Heart left ventricle (tissue), 16 donors: ENCODE measurements at regions not wholly inside any gene's neighbourhood (a gene's known extent, or its start where the extent isn't known, plus 50 kb on each side); places are given as distances from the start of the nearest gene placed in this dataset.
A peak's percentile ranks its signal among the peaks of the same experiment; 100 is the strongest.

Experiments
- ATAC-seq, 4 donors: fragments of 200-7000 bp; cut with Tn5 transposase; one replicate each; pipeline ENCODE4 v1.9.1; 2020 to 2022; ENCODE audit warnings: moderate library complexity in 4 of 4, mild to moderate bottlenecking in 3 of 4, moderate number of reproducible peaks in 1 of 4
- DNase-seq, 5 donors: peaks; one replicate each; pipeline ENCODE4 v3.0.0-alpha.2; 2020
- H3K27ac ChIP-seq, 12 donors: fragments of 200-600 bp; sonication (generic) in 4 of 12; one replicate each; pipeline versions ENCODE4 v1.5.0 to v1.8.0; 2016 to 2022; ENCODE audit warnings: mild to moderate bottlenecking in 2 of 12
- H3K27me3 ChIP-seq, 9 donors: fragments of 200-600 bp; sonication (generic) in 2 of 9; one replicate each; pipeline versions ENCODE4 v1.5.1 to v1.8.0; 2016 to 2022; ENCODE audit warnings: mild to moderate bottlenecking in 3 of 9
- H3K36me3 ChIP-seq, 9 donors: fragments of 200-600 bp; sonication (generic) in 2 of 9; one replicate each; pipeline versions ENCODE4 v1.5.0 to v1.8.0; 2018 to 2022; ENCODE audit warnings: mild to moderate bottlenecking in 2 of 9
- H3K4me1 ChIP-seq, 12 donors: fragments of 200-600 bp; sonication (generic) in 4 of 12; one replicate each; pipeline versions ENCODE4 v1.5.0 to v1.8.0; 2016 to 2022; ENCODE audit warnings: mild to moderate bottlenecking in 3 of 12
- H3K4me3 ChIP-seq, 12 donors: fragments of 200-600 bp; sonication (generic) in 4 of 12; one replicate each; pipeline versions ENCODE4 v1.5.0 to v1.8.0; 2017 to 2022; ENCODE audit warnings: mild to moderate bottlenecking in 9 of 12, moderate library complexity in 4 of 12
- H3K9me3 ChIP-seq, 12 donors: fragments of 200-600 bp; sonication (generic) in 4 of 12; one replicate each; pipeline versions ENCODE4 v1.5.0 to v1.8.0; 2016 to 2022; ENCODE audit warnings: mild to moderate bottlenecking in 1 of 12
- CTCF ChIP-seq, 12 donors: fragments of 200-600 bp; sonication (generic) in 4 of 12; IDR thresholded peaks; one replicate each; pipeline versions ENCODE4 v1.5.0 to v1.8.0; 2018 to 2022; ENCODE audit warnings: antibody characterized with exemption in 12 of 12, mild to moderate bottlenecking in 5 of 12
- POLR2A ChIP-seq, 2 donors: fragments of 450-650 bp; IDR thresholded peaks; one replicate each; pipeline ENCODE4 v1.6.1; 2017; ENCODE audit warnings: antibody characterized with exemption in 2 of 2, mild to moderate bottlenecking in 2 of 2, moderate library complexity in 2 of 2
- WGBS, 4 donors: extraction: QIAGEN DNeasy Blood & Tissue Kit in 2 of 4; methylation state at CpG; one replicate each; pipeline versions ENCODE4 v1.1.5 to v1.1.7; 2013 to 2018; 5-methylcytosine and 5-hydroxymethylcytosine counted together
- intact Hi-C, 10 donors: fragments of 100-400 bp; cut with DNase I; formaldehyde crosslinking; loops; one replicate each; pipeline versions ENCODE4 v1.11.1 to v1.14.2; 2022
- donor health status: ischemic (EF 13 %, LVEDD 7.1; RV severe dilation, severe dysfunction).
- donor health status: healthy with polysubstance abuse.
- donor health status: DM: no; HTN: yes; CAD: no.
- donor health status: DM: no; HTN: no; CAD: no.
- donor health status: ischemic (EF 25% LVEDD 6.9; RV normal size, moderate dysfunction).
- donor health status: ischemic (EF 25% LVEDD 5.7; RV mildly dilated, moderate dysfunction).
- donor health status: healthy.
- donor health status: DM: yes; HTN: yes; CAD: no.
- donor health status: ischemic (EF 35%, LVEDD 5.7; RV mildly dilated, moderate dysfunction).
- donor health status: nonischemic (EF 11% LVEDD 7.7; RV severe dilation, severe dysfunction).
- donor health status: DM: yes; HTN: yes; CAD: no.
- donor health status: PGD.
- donor health status: ischemic (EF 29% LVEDD 5.4; RV normal size, mild dysfunction).
- donor health status: nonischemic (EF 23%, LVEDD 6.1; RV moderate dilation, normal function).

GRCh38 chr18:45285251-45285650 lies 330.0 kb upstream of the SLC14A2 start:
- WGBS, 4 donors: 80 to 93% (median 85%) methylated on average over 10 of the region's 10 CpGs
- DNase-seq: no peak
- intact Hi-C loops: no loop called here
- Histone ChIP-seq H3K4me3 (no peak overlapping the region), H3K9me3 (no peaks in the 10 kb centered on the region), H3K4me1 (no peaks in the 10 kb centered on the region), H3K27me3 (peaks cover 0 to 4% (median 0%) of the 10 kb centered on the region in 9 donors), H3K36me3 (no peaks in the 10 kb centered on the region), H3K27ac (no peak overlapping the region)
- no peak for TF ChIP-seq POLR2A (IDR thresholded peaks at IDR 0.05)
- no peak for TF ChIP-seq CTCF (IDR thresholded peaks at IDR 0.05)
- no peak for ATAC-seq

- DNase-seq: no peak
- Histone ChIP-seq H3K27ac (no peak overlapping the region), H3K27me3 (peaks cover 0 to 6% (median 0%) of the 10 kb centered on the region in 9 donors), H3K36me3 (no peaks in the 10 kb centered on the region), H3K4me1 (no peaks in the 10 kb centered on the region), H3K9me3 (no peaks in the 10 kb centered on the region), H3K4me3 (no peak overlapping the region)
- intact Hi-C loops: no loop called here
- ATAC-seq: no peak
- whole genome bisulfite sequencing, 4 donors: 78 to 85% (median 81%) methylated on average over 3 of the region's 3 CpGs
- TF ChIP-seq CTCF (IDR thresholded peaks at IDR 0.05): no peak
These were observed 328.8 kb upstream of the SLC14A2 start for GRCh38 chr18:45286431-45286830.

GRCh38 chr18:45287531-45287930 lies 327.7 kb upstream of the SLC14A2 start:
- TF ChIP-seq POLR2A (IDR thresholded peaks at IDR 0.05) (no peak), CTCF (IDR thresholded peaks at IDR 0.05) (no peak)
- peaks cover 0 to 5% (median 0%) of the 10 kb centered on the region in 12 donors for H3K4me1 ChIP-seq
- ATAC-seq (no peak), DNase-seq (peak in 1 of 5 donors; percentile 39)
- no peak overlapping the region for H3K27ac ChIP-seq
- no peaks in the 10 kb centered on the region for H3K9me3 ChIP-seq
- no peaks in the 10 kb centered on the region for H3K36me3 ChIP-seq
- no peak overlapping the region for H3K4me3 ChIP-seq
- 42 to 58% (median 48%) methylated on average over 9 of the region's 9 CpGs for WGBS, 4 donors
- H3K27me3 ChIP-seq: peaks cover 0 to 6% (median 0%) of the 10 kb centered on the region in 9 donors
- intact Hi-C loops: no loop called here

GRCh38 chr18:45290364-45290763 lies 324.9 kb upstream of the SLC14A2 start:
- DNase-seq (no peak), ATAC-seq (no peak)
- no peak for TF ChIP-seq POLR2A (IDR thresholded peaks at IDR 0.05)
- Histone ChIP-seq H3K27me3 (peaks cover 0 to 6% (median 0%) of the 10 kb centered on the region in 9 donors), H3K4me3 (no peak overlapping the region), H3K36me3 (no peaks in the 10 kb centered on the region), H3K9me3 (no peaks in the 10 kb centered on the region), H3K4me1 (peaks cover 0 to 5% (median 0%) of the 10 kb centered on the region in 12 donors), H3K27ac (no peak overlapping the region)
- intact Hi-C loops: no loop called here
- whole genome bisulfite sequencing, 4 donors: 92 to 95% (median 94%) methylated on average over 4 of the region's 4 CpGs
